ENCODE measurements at regions not wholly inside any gene's neighbourhood (a gene's known extent, or its start where the extent isn't known, plus 50 kb on each side); places are given as distances from the start of the nearest gene placed in this dataset.
A peak's percentile ranks its signal among the peaks of the same experiment; 100 is the strongest.

- no peaks in the 10 kb centered on the region for H3K36me3 ChIP-seq (ENCODE audit: control insufficient read depth in 5 of 5, insufficient read depth in 5 of 5, low read length in 5 of 5)
- H3K4me3 ChIP-seq (ENCODE audit: low read depth in 1 of 5, low read length in 5 of 5): no peak overlapping the region
- no peak overlapping the region for H3K27ac ChIP-seq (ENCODE audit: low read depth, low read length)
These were observed 147.0 kb upstream of the TNRC6C start for GRCh38 chr17:77811521-77811920.

GRCh38 chr17:77814091-77814772, 144.3 kb upstream of the TNRC6C start:
- no peaks in the 10 kb centered on the region for H3K9me3 ChIP-seq (ENCODE audit: control insufficient read depth in 5 of 5, low read length in 5 of 5)
- no peak overlapping the region for H3K4me3 ChIP-seq (ENCODE audit: low read depth in 1 of 5, low read length in 5 of 5)
- H3K27me3 ChIP-seq (ENCODE audit: control insufficient read depth in 5 of 5, insufficient read depth in 4 of 5, low read length in 5 of 5): peaks cover 0 to 5% (median 0%) of the 10 kb centered on the region in 5 donors
- H3K27ac ChIP-seq (ENCODE audit: low read depth, low read length): no peak overlapping the region
- H3K4me1 ChIP-seq (ENCODE audit: control insufficient read depth in 5 of 5, insufficient read depth in 5 of 5, low read length in 5 of 5): peaks cover 11 to 30% (median 23%) of the 10 kb centered on the region in 5 donors
- H3K36me3 ChIP-seq (ENCODE audit: control insufficient read depth in 5 of 5, insufficient read depth in 5 of 5, low read length in 5 of 5): no peaks in the 10 kb centered on the region
- no peak overlapping the region for H3K9ac ChIP-seq (ENCODE audit: low read length in 5 of 5)

More at GRCh38 chr17:77811521-77811920, 147.0 kb upstream of the TNRC6C start:
- Histone ChIP-seq H3K9me3 (ENCODE audit: control insufficient read depth in 5 of 5, low read length in 5 of 5) (no peaks in the 10 kb centered on the region), H3K4me1 (ENCODE audit: control insufficient read depth in 5 of 5, insufficient read depth in 5 of 5, low read length in 5 of 5) (peaks cover 11 to 30% (median 23%) of the 10 kb centered on the region in 5 donors), H3K9ac (ENCODE audit: low read length in 5 of 5) (peak overlapping the region in 1 of 5 donors; percentile 26), H3K27me3 (ENCODE audit: control insufficient read depth in 5 of 5, insufficient read depth in 4 of 5, low read length in 5 of 5) (peaks cover 0 to 2% (median 0%) of the 10 kb centered on the region in 5 donors)

- peaks cover 0 to 5% (median 0%) of the 10 kb centered on the region in 5 donors for H3K27me3 ChIP-seq (ENCODE audit: control insufficient read depth in 5 of 5, insufficient read depth in 4 of 5, low read length in 5 of 5)
- no peaks in the 10 kb centered on the region for H3K36me3 ChIP-seq (ENCODE audit: control insufficient read depth in 5 of 5, insufficient read depth in 5 of 5, low read length in 5 of 5)
- H3K4me1 ChIP-seq (ENCODE audit: control insufficient read depth in 5 of 5, insufficient read depth in 5 of 5, low read length in 5 of 5): peaks cover 11 to 25% (median 21%) of the 10 kb centered on the region in 5 donors
- H3K9me3 ChIP-seq (ENCODE audit: control insufficient read depth in 5 of 5, low read length in 5 of 5): no peaks in the 10 kb centered on the region
- no peak overlapping the region for H3K4me3 ChIP-seq (ENCODE audit: low read depth in 1 of 5, low read length in 5 of 5)
- no peak overlapping the region for H3K27ac ChIP-seq (ENCODE audit: low read depth, low read length)
- no peak overlapping the region for H3K9ac ChIP-seq (ENCODE audit: low read length in 5 of 5)
These were observed 143.2 kb upstream of the TNRC6C start for GRCh38 chr17:77815127-77815905.

GRCh38 chr17:77817953-77818352, 140.6 kb upstream of the TNRC6C start:
- no peak overlapping the region for H3K27ac ChIP-seq (ENCODE audit: low read depth, low read length)
- no peaks in the 10 kb centered on the region for H3K9me3 ChIP-seq (ENCODE audit: control insufficient read depth in 5 of 5, low read length in 5 of 5)
- no peaks in the 10 kb centered on the region for H3K36me3 ChIP-seq (ENCODE audit: control insufficient read depth in 5 of 5, insufficient read depth in 5 of 5, low read length in 5 of 5)
- no peak overlapping the region for H3K4me3 ChIP-seq (ENCODE audit: low read depth in 1 of 5, low read length in 5 of 5)
- peaks cover 0 to 14% (median 0%) of the 10 kb centered on the region in 5 donors for H3K27me3 ChIP-seq (ENCODE audit: control insufficient read depth in 5 of 5, insufficient read depth in 4 of 5, low read length in 5 of 5)
- H3K4me1 ChIP-seq (ENCODE audit: control insufficient read depth in 5 of 5, insufficient read depth in 5 of 5, low read length in 5 of 5): peaks cover 4 to 13% (median 8%) of the 10 kb centered on the region in 5 donors
- H3K9ac ChIP-seq (ENCODE audit: low read length in 5 of 5): no peak overlapping the region

- Histone ChIP-seq H3K4me1 (ENCODE audit: control insufficient read depth in 5 of 5, insufficient read depth in 5 of 5, low read length in 5 of 5) (peaks cover 6 to 27% (median 17%) of the 10 kb centered on the region in 5 donors), H3K9ac (ENCODE audit: low read length in 5 of 5) (no peak overlapping the region), H3K4me3 (ENCODE audit: low read depth in 1 of 5, low read length in 5 of 5) (no peak overlapping the region), H3K27me3 (ENCODE audit: control insufficient read depth in 5 of 5, insufficient read depth in 4 of 5, low read length in 5 of 5) (peaks cover 0 to 18% (median 0%) of the 10 kb centered on the region in 5 donors), H3K9me3 (ENCODE audit: control insufficient read depth in 5 of 5, low read length in 5 of 5) (no peaks in the 10 kb centered on the region), H3K36me3 (ENCODE audit: control insufficient read depth in 5 of 5, insufficient read depth in 5 of 5, low read length in 5 of 5) (no peaks in the 10 kb centered on the region), H3K27ac (ENCODE audit: low read depth, low read length) (no peak overlapping the region)
These were observed 139.0 kb upstream of the TNRC6C start for GRCh38 chr17:77819497-77819896.

GRCh38 chr17:77821114-77821513, 137.4 kb upstream of the TNRC6C start:
- no peak overlapping the region for H3K4me3 ChIP-seq (ENCODE audit: low read depth in 1 of 5, low read length in 5 of 5)
- H3K36me3 ChIP-seq (ENCODE audit: control insufficient read depth in 5 of 5, insufficient read depth in 5 of 5, low read length in 5 of 5): no peaks in the 10 kb centered on the region
- H3K9me3 ChIP-seq (ENCODE audit: control insufficient read depth in 5 of 5, low read length in 5 of 5): no peaks in the 10 kb centered on the region
- peaks cover 6 to 33% (median 17%) of the 10 kb centered on the region in 5 donors for H3K4me1 ChIP-seq (ENCODE audit: control insufficient read depth in 5 of 5, insufficient read depth in 5 of 5, low read length in 5 of 5)
- H3K27ac ChIP-seq (ENCODE audit: low read depth, low read length): no peak overlapping the region
- H3K27me3 ChIP-seq (ENCODE audit: control insufficient read depth in 5 of 5, insufficient read depth in 4 of 5, low read length in 5 of 5): peaks cover 0 to 16% (median 0%) of the 10 kb centered on the region in 5 donors
- no peak overlapping the region for H3K9ac ChIP-seq (ENCODE audit: low read length in 5 of 5)

GRCh38 chr17:77822302-77823030, 136.0 kb upstream of the TNRC6C start:
- Histone ChIP-seq H3K9ac (ENCODE audit: low read length in 5 of 5) (no peak overlapping the region), H3K4me1 (ENCODE audit: control insufficient read depth in 5 of 5, insufficient read depth in 5 of 5, low read length in 5 of 5) (peaks cover 6 to 43% (median 17%) of the 10 kb centered on the region in 5 donors), H3K27ac (ENCODE audit: low read depth, low read length) (no peak overlapping the region)

GRCh38 chr17:77824102-77824779, 134.3 kb upstream of the TNRC6C start:
- no peaks in the 10 kb centered on the region for H3K36me3 ChIP-seq (ENCODE audit: control insufficient read depth in 5 of 5, insufficient read depth in 5 of 5, low read length in 5 of 5)
- peaks cover 0 to 18% (median 0%) of the 10 kb centered on the region in 5 donors for H3K27me3 ChIP-seq (ENCODE audit: control insufficient read depth in 5 of 5, insufficient read depth in 4 of 5, low read length in 5 of 5)
- no peak overlapping the region for H3K27ac ChIP-seq (ENCODE audit: low read depth, low read length)
- H3K9ac ChIP-seq (ENCODE audit: low read length in 5 of 5): no peak overlapping the region
- H3K4me1 ChIP-seq (ENCODE audit: control insufficient read depth in 5 of 5, insufficient read depth in 5 of 5, low read length in 5 of 5): peaks cover 6 to 60% (median 17%) of the 10 kb centered on the region in 5 donors
- H3K4me3 ChIP-seq (ENCODE audit: low read depth in 1 of 5, low read length in 5 of 5): no peak overlapping the region
- H3K9me3 ChIP-seq (ENCODE audit: control insufficient read depth in 5 of 5, low read length in 5 of 5): no peaks in the 10 kb centered on the region

More at GRCh38 chr17:77822302-77823030, 136.0 kb upstream of the TNRC6C start:
- H3K4me3 ChIP-seq (ENCODE audit: low read depth in 1 of 5, low read length in 5 of 5): no peak overlapping the region
- no peaks in the 10 kb centered on the region for H3K36me3 ChIP-seq (ENCODE audit: control insufficient read depth in 5 of 5, insufficient read depth in 5 of 5, low read length in 5 of 5)
- no peaks in the 10 kb centered on the region for H3K9me3 ChIP-seq (ENCODE audit: control insufficient read depth in 5 of 5, low read length in 5 of 5)
- H3K27me3 ChIP-seq (ENCODE audit: control insufficient read depth in 5 of 5, insufficient read depth in 4 of 5, low read length in 5 of 5): peaks cover 0 to 18% (median 0%) of the 10 kb centered on the region in 5 donors

GRCh38 chr17:77824780-77825280, 133.7 kb upstream of the TNRC6C start:
- Histone ChIP-seq H3K4me1 (ENCODE audit: control insufficient read depth in 5 of 5, insufficient read depth in 5 of 5, low read length in 5 of 5) (peaks cover 7 to 66% (median 21%) of the 10 kb centered on the region in 5 donors), H3K27me3 (ENCODE audit: control insufficient read depth in 5 of 5, insufficient read depth in 4 of 5, low read length in 5 of 5) (peaks cover 0 to 18% (median 0%) of the 10 kb centered on the region in 5 donors), H3K27ac (ENCODE audit: low read depth, low read length) (no peak overlapping the region), H3K9ac (ENCODE audit: low read length in 5 of 5) (no peak overlapping the region), H3K9me3 (ENCODE audit: control insufficient read depth in 5 of 5, low read length in 5 of 5) (no peaks in the 10 kb centered on the region), H3K4me3 (ENCODE audit: low read depth in 1 of 5, low read length in 5 of 5) (no peak overlapping the region), H3K36me3 (ENCODE audit: control insufficient read depth in 5 of 5, insufficient read depth in 5 of 5, low read length in 5 of 5) (no peaks in the 10 kb centered on the region)
